HS-27A (cell line): ENCODE measurements at regions not wholly inside any gene's neighbourhood (a gene's known extent, or its start where the extent isn't known, plus 50 kb on each side); places are given as distances from the start of the nearest gene placed in this dataset.

Source experiments
- DNase-seq: peaks from one replicate; pipeline ENCODE4 v3.0.0-alpha.2; 2012; ENCODE audit warnings: low read depth, missing footprints

DNA sequence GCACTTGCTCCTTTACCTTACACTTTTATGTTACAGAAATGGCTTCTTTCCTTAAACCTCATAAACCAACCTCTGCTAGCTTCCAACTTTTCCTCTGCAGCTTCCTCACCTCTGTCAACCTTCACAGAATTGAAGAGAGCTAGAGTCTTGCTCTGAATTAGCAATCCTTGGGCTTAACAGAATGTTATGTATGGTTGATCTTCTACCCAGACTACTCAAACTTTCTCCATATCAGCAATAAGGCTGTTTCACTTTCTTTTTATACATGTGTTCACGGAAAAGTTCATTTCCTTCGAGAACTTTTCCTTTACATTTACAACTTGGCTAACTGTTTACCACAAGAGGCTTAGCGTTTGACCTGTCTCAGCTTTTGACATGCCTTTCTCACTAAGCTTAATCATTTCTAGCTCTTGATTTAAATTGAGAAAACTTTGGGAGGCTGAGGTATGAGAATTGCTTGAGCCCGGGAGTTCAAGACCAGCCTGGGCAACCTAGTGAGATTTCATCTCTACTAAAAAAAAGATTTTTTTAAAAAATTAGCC lies 207.3 kb downstream of the BMP7 start:
- DNase-seq: no peak

DNA sequence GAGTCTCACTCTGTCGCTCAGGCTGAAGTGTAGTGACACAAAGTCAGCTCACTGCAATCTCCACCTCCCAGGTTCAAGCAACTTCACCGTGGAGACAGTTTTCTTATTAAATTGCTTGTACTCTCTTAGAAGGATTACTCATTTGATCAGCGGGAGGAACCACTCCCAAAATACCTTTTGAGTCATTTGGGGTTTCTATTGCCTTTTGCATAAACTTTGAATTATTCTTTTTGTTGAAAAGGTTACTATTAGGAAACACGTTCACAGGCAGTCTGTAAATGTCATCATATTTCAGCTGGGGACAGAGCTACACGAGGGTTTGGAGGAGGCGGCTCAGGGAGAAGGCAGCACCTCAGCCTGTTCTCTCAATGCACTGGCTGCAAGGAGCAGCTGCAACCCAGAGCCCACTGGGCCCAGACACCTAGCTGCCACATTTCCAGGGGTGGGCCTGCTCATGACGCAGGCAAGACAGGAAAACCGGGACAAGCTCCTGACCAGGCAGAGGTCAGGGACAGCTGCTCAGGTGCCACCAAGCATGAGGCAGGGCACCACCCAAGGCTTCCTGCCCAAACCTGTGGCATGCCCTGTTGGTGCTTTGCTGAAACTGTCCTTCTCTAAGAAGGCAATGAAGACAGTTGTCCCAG lies 205.9 kb downstream of the BMP7 start:
- DNase-seq: no peak

- no peak for DNase-seq
These were observed 205.2 kb downstream of the BMP7 start for GRCh38 chr20:57061051-57061900.

GRCh38 chr20:57062241-57062640 lies 204.2 kb downstream of the BMP7 start:
- no peak for DNase-seq

DNA sequence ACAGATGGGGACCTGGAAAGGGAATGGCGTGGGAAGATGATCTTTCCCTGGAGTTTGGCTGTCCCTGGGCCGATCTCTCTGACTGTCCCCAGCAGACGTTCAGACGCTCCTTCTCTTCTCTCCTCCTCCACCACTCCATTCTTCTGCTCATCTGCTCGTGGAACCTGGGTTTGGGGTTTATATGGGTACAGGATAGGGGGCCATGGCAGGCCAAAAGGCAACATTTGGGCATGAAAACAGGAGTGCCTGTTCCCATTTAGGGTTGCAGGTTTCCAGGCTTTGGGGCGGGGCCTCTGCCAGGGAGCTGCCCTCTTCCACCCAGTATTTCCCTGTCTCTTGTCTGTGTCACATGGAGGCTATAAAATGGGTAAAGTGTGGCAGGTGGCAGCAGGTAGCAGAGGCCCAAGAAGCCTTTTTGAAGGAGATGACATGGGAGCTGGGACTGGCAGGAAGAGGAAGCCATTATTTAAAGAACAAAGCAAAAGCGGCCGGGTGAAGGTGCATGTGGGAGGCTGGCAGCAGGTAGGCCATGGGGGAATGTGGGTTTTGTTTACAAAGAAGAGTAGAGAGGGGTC lies 203.7 kb downstream of the BMP7 start:
- no peak for DNase-seq

- DNase-seq: no peak
These were observed 201.6 kb downstream of the BMP7 start for GRCh38 chr20:57064836-57065235.

DNA sequence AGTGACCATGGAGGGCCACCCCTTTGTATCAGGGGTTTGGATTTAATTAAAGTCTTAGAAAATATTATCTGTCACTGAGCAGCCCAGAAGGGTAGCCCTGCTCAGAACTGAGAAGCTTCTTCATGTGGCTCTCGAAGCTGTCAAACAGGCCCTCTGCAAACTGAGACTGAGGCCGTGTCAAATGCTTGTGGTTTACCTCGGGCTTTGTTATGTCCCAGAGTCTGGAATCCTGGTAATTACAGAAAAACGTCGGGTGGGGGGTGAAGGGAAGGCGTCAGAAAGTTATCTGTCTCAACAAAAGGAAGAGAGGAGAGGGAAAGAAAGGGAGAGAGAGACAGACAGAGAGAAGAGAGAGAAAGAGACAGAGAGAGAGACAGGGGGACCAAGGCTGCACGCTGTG lies 200.8 kb downstream of the BMP7 start:
- no peak for DNase-seq

GRCh38 chr20:57066126-57066900 lies 200.1 kb downstream of the BMP7 start:
- no peak for DNase-seq

DNA sequence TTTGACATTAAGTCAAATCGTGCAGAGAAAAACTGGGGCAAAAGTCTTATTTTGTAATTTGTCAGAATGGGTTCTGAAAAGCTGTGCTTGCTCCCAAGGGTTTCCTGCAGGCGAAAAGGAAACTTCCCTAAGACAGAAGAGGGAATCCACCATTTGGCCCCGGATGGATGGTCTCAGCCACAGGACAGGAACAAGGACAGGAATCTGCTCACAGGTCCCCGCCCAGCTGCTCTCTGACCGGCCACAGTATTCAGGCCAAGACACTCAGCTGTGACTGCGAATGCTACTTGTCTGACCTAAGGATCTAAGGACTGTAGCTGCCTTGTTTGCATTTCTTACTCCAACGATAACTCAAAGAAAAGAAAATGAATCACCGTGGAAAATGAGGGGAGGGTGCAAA lies 197.0 kb downstream of the BMP7 start:
- no peak for DNase-seq

DNA sequence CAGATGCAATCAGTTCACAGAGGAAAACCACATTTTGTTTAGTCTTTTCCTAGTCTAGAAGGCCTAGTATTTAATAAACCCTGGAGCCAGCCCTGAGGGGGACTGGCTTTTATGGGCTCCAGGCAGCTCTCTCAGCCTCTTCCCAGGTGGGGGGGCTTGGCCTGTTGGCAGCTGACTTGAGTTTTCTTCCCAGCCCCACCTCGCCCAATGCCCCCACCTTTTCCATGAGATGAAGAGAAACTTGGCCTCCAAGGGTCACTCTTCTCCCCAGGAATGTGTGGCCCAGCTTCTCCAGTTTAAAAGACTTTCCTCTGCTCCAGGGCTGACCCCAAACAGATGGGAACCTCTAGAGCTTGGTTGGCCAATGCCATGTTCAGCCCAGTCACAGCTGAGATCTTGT lies 196.1 kb downstream of the BMP7 start:
- DNase-seq: no peak

DNA sequence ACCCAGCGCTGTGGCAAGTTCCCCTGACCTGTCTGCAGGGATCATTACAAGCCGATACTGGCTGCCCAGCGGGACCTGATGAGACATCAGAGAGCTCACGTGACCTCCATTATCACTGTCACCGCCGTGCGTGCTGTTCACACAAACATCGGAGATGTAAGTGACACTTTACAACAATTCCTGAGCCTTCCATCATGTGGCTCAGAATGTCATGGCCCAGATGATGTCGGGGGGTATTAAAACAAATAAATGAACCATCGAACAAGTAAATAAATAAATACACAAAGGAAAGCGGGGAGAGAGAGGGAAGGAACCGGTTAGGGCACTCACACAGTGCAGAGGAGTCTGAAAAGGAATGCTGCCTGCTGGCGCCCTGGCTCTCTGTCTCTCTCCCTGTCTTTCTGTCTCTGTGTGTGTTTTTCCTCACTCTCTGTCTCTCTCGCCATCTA lies 195.1 kb downstream of the BMP7 start:
- no peak for DNase-seq

- DNase-seq: no peak
These were observed 194.4 kb downstream of the BMP7 start for GRCh38 chr20:57071954-57072583.

DNA sequence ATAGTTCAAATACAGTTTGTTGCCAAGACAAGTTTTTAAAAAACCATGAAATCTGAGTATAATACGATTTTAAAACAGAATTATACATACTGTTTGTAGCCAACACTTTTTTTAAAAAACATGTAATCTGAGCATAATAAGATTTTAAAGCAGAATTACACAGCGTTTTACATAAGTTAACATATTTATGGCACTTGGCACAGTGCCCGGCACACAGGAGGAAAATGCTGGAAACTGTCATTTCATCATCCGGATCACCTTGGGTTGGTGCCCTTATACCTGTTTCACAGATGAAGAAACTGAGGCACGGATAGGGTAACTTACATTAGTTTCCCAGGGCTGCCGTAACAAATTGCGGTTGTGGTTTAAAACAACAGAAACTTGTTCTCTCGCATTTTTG lies 193.0 kb downstream of the BMP7 start:
- no peak for DNase-seq

- no peak for DNase-seq
These were observed 192.1 kb downstream of the BMP7 start for GRCh38 chr20:57074386-57074785.

DNA sequence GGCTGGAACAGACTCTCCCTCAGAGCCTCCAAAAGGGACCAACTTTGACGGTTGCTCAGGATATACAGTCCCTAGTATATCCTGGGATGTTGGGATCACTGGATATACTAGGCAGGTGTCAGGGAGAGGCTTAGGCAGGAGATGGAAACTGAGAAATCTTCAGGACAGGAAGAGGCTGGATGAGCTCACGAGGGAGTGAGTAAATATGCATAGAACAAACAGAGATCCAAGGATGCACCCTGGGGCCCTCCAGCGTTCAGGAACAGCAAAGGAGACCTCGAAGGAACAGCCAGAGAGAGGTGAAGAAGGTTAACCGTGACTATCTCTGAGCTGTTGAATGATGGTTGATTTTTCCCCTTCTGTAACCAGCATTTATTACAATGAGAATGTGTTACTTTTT lies 191.3 kb downstream of the BMP7 start:
- DNase-seq: no peak

GRCh38 chr20:57075603-57076002 lies 190.8 kb downstream of the BMP7 start:
- DNase-seq: no peak

DNA sequence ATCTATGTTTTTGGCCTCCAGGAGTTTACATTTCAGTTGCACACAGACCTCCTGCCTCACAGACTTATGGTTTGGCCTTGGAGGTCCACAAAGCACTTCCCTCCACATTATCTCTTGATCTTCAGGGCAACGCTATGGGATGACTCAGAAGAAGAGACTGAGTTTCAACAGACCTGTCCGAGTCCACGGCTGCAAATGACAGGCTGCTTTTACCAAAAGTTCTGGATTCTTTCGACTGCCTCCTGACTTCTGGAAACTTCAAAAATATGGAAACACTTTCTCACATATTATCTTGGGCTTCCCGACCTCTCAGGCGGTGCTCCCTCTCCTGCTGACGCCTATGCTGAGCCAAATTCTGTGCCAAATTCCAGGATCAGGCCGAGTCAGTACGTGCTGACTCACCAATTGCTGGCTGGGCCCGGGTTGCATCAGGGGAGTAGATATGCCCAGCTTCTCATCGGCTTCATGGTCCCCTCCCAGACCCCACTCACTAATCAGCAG lies 190.2 kb downstream of the BMP7 start:
- DNase-seq: no peak

DNA sequence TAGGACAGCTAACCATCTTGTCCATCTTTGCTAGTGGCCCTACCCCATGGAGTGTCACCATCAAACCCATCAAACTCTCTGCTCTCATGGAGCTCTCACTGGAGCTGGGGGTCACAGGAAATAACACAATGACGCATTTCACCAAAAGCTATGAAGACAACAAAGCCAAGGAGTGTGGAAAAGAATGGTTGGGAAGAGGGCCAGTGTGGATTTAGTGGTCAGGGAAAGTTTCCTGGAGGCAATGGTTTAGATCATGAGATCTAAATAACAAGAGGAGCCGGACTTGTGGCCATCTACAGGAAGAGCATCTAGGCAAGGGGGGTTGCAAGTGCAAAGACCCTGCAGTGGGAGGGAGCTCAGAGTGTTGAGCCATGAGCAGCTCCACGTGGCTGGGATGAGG lies 189.5 kb downstream of the BMP7 start:
- no peak for DNase-seq

DNA sequence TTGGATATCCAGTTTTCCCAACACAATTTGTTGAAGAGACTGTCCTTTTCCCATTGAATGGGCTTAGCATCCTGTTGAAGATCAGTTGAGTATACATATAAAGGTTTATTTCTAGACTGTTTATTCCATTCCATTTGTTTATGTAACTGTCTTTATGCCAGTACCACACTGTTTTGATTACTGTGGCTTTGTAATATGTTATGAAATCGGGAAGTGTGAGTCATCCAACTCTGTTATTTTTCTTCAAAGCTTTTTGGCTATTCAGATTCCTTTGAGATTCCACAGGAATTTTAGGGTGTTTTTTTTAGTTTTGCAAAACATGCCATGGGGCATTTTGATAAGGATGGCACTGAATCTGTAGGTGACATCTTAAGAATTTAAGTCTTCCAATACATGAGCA lies 188.3 kb downstream of the BMP7 start:
- no peak for DNase-seq

GRCh38 chr20:57079031-57080005 lies 187.1 kb downstream of the BMP7 start:
- no peak for DNase-seq
